NOMO-1 (cell line): ENCODE measurements at regions not wholly inside any gene's neighbourhood (a gene's known extent, or its start where the extent isn't known, plus 50 kb on each side); places are given as distances from the start of the nearest gene placed in this dataset.
"Not testable (repeated sequence)": the region's sequence is repeated elsewhere in the genome, so short reads cannot be mapped to it uniquely, and the experiment has no call there.

Experiments
- DNase-seq, 2 experiments: peaks; one replicate each; lab custom pipeline; 2025; ENCODE audit not compliant: unreplicated experiment in 2 of 2; lab: John Stamatoyannopoulos, UW

- DNase-seq = no peak
These were observed 977.1 kb downstream of the AACS start for GRCh38 chr12:126042286-126042685.

- not testable (repeated sequence) for DNase-seq
These were observed 984.3 kb downstream of the AACS start for GRCh38 chr12:126049501-126049900.

- peak in 1 of 2 experiments; percentile 8 for DNase-seq
These were observed 986.4 kb downstream of the AACS start for GRCh38 chr12:126051611-126052107.

GRCh38 chr12:126055521-126055920 is 990.3 kb downstream of the AACS start:
- no peak for DNase-seq

GRCh38 chr12:126061777-126062176 is 996.5 kb downstream of the AACS start:
- DNase-seq = no peak

GRCh38 chr12:126064028-126064427 is 998.8 kb downstream of the AACS start:
- DNase-seq = no peak

- DNase-seq = no peak
These were observed 1002.5 kb downstream of the AACS start for GRCh38 chr12:126067626-126068329.

- DNase-seq = peak; percentile 2 to 27
These were observed 1004.4 kb downstream of the AACS start for GRCh38 chr12:126069549-126070165.

- no peak for DNase-seq
These were observed 1011.3 kb downstream of the AACS start for GRCh38 chr12:126076515-126076914.

- DNase-seq = no peak
These were observed 1018.7 kb downstream of the AACS start for GRCh38 chr12:126083926-126084325.

- DNase-seq = no peak
These were observed 1019.2 kb downstream of the AACS start for GRCh38 chr12:126084480-126084879.

- DNase-seq = no peak
These were observed 1021.0 kb downstream of the AACS start for GRCh38 chr12:126086242-126086641.

- DNase-seq = no peak
These were observed 1022.5 kb downstream of the AACS start for GRCh38 chr12:126087692-126088091.

- DNase-seq = no peak
These were observed 1028.7 kb downstream of the AACS start for GRCh38 chr12:126093908-126094307.

GRCh38 chr12:126095748-126096510 is 1030.7 kb downstream of the AACS start:
- DNase-seq = no peak

GRCh38 chr12:126106706-126107105 is 1041.5 kb downstream of the AACS start:
- DNase-seq = no peak

- no peak for DNase-seq
These were observed 1042.4 kb downstream of the AACS start for GRCh38 chr12:126107659-126108058.

- no peak for DNase-seq
These were observed 1043.0 kb downstream of the AACS start for GRCh38 chr12:126108247-126108646.

GRCh38 chr12:126112141-126112540 is 1046.9 kb downstream of the AACS start:
- DNase-seq = no peak

- DNase-seq = no peak
These were observed 1047.6 kb downstream of the AACS start for GRCh38 chr12:126112849-126113248.

- DNase-seq = no peak
These were observed 1049.2 kb downstream of the AACS start for GRCh38 chr12:126114441-126114840.

- DNase-seq = no peak
These were observed 1052.3 kb downstream of the AACS start for GRCh38 chr12:126117502-126117901.
